ENCODE measurements at regions not wholly inside any gene's neighbourhood (a gene's known extent, or its start where the extent isn't known, plus 50 kb on each side); places are given as distances from the start of the nearest gene placed in this dataset.

DNA sequence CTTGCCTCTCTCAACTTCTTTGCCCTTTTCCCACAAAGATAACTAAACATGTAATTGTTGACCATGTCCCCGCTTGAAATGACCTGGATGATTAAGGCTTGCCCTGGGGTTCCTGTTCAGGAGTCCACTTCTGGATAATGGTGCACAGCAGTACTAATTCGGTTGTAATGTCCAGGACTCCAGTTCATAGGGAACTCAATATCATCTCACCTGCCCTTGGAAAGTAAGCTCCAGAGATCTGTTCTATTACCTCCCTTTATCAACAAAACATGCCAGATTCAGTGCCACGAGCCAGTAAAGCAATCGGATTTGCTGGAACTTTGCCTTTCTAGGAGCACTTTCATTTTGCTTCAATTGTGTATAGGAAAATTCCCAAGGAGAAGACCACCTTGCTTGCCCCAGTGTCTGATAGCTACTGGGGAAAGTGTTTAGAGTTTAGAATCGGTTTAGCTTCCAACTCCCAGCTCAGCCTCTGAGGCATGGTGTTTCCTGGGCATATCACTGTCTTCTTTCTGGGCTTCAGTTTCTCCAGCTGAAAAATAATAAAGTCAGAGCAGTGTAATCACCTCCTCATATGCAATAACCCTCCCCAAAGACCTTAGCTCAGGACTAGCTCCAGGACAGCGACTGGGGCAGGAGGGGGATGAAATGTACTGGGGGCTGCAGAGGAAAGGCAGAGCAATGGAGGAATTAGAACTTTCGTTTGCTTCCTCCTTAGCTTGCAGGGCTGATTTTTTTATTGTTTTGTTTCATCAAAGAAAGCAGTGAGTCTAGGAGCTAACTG is 162.6 kb upstream of the CYRIA start:
- DNase-seq (ENCODE audit: low spot score) = no peak

- DNase-seq (ENCODE audit: low spot score) = no peak
Observed at GRCh38 chr2:16824472-16824871, 158.8 kb upstream of the CYRIA start.

DNA sequence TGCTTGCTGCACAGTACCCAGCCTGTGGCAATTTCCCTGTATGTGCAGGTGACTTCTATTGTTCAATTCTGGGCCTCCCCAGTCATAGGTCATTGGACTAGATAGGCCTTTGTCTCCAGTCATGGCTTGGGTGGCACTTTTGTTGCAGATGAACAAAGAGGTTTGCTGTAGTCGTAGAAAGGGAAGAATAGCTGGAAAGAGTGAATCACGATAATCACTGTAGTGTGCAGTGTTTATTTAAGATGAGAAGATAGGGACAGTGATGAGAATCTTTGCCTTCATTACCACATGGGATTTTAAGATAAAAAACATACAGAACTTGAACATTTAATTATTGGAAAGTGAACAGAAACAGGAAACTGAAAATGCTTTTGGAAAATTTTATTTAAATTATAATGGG is 156.1 kb upstream of the CYRIA start:
- DNase-seq (ENCODE audit: low spot score) = no peak

- no peak for DNase-seq (ENCODE audit: low spot score)
Observed at GRCh38 chr2:16818203-16818556, 152.5 kb upstream of the CYRIA start.

GRCh38 chr2:16817305-16818202 is 151.9 kb upstream of the CYRIA start:
- DNase-seq (ENCODE audit: low spot score) = no peak

DNA sequence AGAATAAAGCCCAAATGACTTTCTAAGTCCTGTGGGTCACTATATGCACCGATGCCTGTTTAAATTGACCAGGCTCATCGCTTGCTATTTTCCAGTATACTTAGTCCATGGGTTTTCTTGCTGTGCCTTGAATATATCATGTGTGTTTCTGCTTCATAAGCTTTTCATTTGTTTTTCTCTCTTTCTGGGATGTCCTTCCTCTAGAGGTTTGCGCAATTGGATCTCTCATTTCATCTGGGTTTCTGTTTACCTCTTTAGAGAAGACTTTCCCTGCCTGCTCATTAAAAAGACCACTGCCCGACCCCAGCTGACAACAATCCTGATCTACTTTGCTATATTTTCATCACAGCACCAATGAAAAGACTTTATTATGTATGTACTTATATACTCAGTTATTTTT is 150.9 kb upstream of the CYRIA start:
- DNase-seq (ENCODE audit: low spot score) = no peak

GRCh38 chr2:16816016-16816415 is 150.4 kb upstream of the CYRIA start:
- DNase-seq (ENCODE audit: low spot score) = no peak

- DNase-seq (ENCODE audit: low spot score) = no peak
Observed at GRCh38 chr2:16813593-16813992, 148.0 kb upstream of the CYRIA start.

DNA sequence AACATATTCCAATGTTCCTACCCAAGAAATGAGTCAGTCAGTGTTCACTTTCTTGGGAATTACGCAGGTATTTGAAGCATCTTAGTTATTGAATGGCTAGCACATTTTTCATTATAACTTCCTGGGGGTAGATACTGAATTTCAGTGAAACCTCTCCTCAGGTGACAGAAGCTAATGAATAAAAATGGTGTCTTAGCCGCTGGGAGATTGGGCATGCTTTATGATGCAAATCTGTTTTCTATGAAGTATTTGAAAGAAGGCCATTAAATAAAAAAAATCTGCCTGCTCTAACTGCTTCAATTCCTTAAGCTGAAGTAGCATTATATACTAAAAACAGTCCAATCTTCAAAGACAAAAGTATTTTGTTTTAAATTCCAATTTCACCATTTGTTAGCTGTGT is 132.8 kb upstream of the CYRIA start:
- DNase-seq (ENCODE audit: low spot score) = no peak

GRCh38 chr2:16791496-16791895 is 125.9 kb upstream of the CYRIA start:
- no peak for DNase-seq (ENCODE audit: low spot score)

DNA sequence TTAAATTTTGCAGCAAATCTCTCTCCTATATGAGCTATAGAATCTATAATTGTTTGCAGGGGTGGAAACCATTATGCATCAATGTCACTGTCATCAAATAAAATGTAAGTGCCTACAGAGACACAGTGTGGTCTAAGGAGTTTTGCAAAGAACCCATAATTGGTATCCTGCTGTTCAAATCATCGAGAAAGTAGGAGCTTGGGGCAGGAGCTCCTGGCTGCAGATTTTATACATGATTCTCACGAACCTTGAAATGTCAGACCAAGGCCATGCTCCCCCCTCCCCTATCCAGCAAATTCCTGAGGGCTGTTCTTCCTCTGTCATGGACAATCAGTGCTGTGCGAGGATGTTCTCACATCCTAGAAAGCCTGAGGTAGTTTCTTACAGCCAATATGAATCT is 119.5 kb upstream of the CYRIA start:
- no peak for DNase-seq (ENCODE audit: low spot score)

DNA sequence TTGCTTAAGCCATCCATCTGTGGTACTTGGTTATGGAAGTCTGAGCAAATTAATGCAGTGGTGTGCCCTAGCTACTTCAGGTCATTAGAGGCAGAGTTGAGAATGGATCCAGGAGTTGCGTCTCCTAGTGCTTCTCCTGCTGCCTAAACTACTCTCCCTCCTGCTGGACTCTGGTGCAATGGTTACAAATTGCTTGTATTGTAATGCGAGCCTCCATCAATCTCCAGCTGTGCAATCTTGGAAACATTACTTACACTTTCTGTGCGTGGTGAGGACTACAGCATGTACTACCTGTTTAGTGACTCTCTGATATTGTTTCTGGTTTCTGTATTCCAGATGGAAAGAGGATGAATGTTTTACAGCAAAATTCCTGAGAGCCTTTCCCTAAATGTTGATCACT is 119.0 kb upstream of the CYRIA start:
- DNase-seq (ENCODE audit: low spot score) = no peak

GRCh38 chr2:16777123-16777870 is 111.7 kb upstream of the CYRIA start:
- DNase-seq (ENCODE audit: low spot score) = no peak

GRCh38 chr2:16775899-16776231 is 110.2 kb upstream of the CYRIA start:
- DNase-seq (ENCODE audit: low spot score) = no peak

DNA sequence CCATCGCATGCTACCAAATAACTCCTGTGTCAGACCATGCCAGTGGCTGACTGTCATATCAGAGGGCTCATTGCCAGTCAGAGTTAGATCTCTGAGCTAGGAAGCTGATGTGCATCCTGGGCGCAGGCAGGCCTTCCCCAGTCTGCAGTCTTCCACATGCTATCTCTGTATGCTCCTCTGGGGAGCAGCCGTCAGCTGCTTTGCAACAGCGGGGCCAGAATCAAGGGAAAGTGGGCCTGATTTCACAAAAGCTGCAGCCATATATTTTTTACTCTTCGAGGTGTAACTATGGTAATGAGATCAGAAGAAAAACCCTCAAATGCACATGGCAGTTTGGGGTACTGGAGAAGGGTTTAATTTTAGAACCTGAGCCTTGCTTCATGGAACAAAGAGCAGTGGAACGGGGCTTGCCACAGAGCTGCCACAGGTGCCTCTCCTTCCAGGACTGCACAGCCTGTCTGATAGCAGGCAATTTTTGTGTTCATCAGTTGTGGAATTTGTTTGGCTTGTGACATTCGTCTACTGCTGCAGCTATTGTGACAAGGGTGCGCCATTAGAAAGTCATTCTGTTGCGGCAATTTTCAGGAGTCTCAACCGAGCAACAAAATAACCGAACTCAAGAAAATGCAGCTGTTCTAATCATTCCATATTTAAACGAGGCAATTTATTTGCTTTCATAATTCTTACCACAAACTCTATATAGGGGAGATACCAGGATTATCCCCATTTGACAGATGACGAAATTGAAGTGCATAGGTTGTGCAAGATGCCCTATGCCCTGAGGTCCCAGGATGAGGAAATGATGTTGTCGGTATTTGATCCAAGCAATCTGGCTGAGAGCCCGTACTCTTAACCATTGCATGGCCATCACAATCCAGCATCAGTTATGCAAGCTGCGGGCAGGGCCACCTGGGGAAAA is 109.6 kb upstream of the CYRIA start:
- no peak for DNase-seq (ENCODE audit: low spot score)

GRCh38 chr2:16774091-16774490 is 108.5 kb upstream of the CYRIA start:
- DNase-seq (ENCODE audit: low spot score) = no peak

DNA sequence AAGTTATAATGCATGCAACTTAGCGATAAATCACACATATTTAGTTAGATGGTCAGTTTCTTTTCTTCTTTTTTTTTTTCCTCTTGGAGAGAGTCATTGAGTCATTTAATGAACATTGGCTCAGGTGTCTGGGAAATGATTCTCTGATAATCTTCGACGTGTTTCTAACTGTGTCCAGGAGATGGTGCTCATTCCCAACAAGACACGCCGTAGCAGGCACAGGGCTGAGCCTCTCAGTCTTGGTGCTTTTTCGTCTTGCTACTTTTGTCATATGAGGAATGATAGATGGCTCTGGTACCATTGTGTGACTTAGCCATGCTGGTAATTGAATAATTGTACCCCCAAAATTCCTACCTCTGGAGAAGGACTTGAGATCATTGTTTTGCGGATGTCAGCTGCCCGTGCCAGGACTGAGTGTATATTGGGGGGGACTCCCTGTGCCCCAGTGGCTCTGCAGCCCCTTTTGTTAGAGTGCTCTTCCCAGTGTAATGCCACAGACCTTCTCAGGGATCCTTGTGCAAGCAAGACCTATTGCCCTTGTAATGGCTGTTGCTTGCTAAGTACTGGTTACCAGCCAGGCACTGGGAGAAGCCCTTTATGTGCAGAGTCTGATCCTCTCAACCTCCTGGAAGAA is 107.6 kb upstream of the CYRIA start:
- peak; percentile 51 for DNase-seq (ENCODE audit: low spot score)

DNA sequence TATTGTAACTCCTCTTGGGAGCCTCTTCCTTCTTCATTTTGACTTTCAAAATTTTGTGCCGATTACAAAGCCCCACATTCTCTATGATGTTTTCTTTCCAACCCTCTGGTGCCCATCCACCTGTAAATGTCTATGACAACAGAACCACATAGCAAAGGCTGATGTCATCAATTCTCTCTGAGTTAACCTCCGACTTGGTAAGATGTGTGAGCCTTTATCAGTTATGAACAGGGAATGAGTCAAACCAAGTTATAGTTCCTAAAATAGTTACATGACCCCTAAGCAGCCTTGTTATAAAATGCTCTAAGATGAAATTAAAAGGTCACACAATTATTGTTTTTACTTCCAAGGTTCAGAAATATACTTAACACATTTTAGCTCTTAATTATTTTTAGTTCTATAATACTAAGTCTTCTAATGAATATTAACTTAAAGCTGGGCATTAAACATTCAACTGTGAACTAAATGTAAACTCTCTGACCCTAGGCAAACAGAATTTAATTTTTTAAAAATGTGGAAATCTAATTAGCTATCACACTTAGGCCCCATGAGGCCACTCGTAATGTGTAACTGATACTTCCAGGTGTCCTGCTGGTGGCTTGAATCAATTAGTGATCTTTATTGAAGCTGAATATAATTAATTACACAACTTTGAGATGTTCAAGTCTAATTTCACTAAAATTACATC is 102.3 kb upstream of the CYRIA start:
- no peak for DNase-seq (ENCODE audit: low spot score)

GRCh38 chr2:16765356-16765755 is 99.7 kb upstream of the CYRIA start:
- no peak for DNase-seq (ENCODE audit: low spot score)

- no peak for DNase-seq (ENCODE audit: low spot score)
Observed at GRCh38 chr2:16764487-16764886, 98.9 kb upstream of the CYRIA start.

Measured in ureter (tissue), 1 donor.